Lower leg skin (tissue), 4 donors: ENCODE measurements at regions not wholly inside any gene's neighbourhood (a gene's known extent, or its start where the extent isn't known, plus 50 kb on each side); places are given as distances from the start of the nearest gene placed in this dataset.

Source experiments
- DNase-seq, 2 donors: peaks; one replicate each; pipeline ENCODE4 v3.0.0-alpha.2; 2019; ENCODE audit warnings: low spot score in 2 of 2
- H3K4me3 ChIP-seq: fragments of 200-600 bp; sonication (generic); 2 replicates; pipeline ENCODE4 v1.5.1; 2017; ENCODE audit warnings: mild to moderate bottlenecking, low read depth; ENCODE audit not compliant: poor library complexity, severe bottlenecking
- POLR2A ChIP-seq, 2 donors: fragments of 450-650 bp; IDR thresholded peaks; one replicate each; pipeline ENCODE4 v1.6.1; 2016 to 2017; ENCODE audit warnings: antibody characterized with exemption in 2 of 2, mild to moderate bottlenecking in 1 of 2, moderate library complexity in 1 of 2
- WGBS, 2 donors: methylation state at CpG; one replicate each; pipeline ENCODE4 v1.1.5; 2018; 5-methylcytosine and 5-hydroxymethylcytosine counted together
- intact Hi-C: fragments of 100-400 bp; cut with DNase I; formaldehyde crosslinking; loops from one replicate; pipeline ENCODE4 v1.15.0; 2023; ENCODE audit warnings: low total_unique reads
- TF ChIP-seq, protein P1 (sequence below), 3 donors: fragments of 450-650 bp; IDR thresholded peaks; one replicate each; pipeline ENCODE4 v1.5.1; 2016; ENCODE audit warnings: antibody characterized with exemption in 3 of 3, mild to moderate bottlenecking in 3 of 3, moderate library complexity in 2 of 3

DNA sequence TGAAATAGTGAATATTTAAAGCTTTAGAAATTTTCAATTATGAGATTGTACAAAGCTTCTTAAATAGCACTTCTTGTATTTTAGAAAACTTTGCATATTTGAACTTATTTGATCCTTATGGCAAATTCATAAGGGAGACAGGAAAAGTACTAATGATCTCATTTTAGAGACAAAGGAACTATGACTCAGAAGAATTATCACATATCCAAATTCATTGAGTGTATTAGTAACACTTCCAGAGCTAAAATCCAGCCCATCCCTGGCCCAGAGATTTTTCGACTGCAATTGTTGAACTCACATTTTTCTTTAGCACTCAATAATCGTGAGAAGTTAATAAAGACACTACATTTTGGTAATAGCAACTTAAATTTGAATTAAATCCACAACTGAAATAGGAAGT lies 704.3 kb downstream of the EPM2A start:
- H3K4me3 ChIP-seq: no peak overlapping the region
- 51 to 60% methylated on average over 2 of the region's 2 CpGs for WGBS, 2 donors
- intact Hi-C loops: no loop called here
- TF ChIP-seq, protein P1, sequence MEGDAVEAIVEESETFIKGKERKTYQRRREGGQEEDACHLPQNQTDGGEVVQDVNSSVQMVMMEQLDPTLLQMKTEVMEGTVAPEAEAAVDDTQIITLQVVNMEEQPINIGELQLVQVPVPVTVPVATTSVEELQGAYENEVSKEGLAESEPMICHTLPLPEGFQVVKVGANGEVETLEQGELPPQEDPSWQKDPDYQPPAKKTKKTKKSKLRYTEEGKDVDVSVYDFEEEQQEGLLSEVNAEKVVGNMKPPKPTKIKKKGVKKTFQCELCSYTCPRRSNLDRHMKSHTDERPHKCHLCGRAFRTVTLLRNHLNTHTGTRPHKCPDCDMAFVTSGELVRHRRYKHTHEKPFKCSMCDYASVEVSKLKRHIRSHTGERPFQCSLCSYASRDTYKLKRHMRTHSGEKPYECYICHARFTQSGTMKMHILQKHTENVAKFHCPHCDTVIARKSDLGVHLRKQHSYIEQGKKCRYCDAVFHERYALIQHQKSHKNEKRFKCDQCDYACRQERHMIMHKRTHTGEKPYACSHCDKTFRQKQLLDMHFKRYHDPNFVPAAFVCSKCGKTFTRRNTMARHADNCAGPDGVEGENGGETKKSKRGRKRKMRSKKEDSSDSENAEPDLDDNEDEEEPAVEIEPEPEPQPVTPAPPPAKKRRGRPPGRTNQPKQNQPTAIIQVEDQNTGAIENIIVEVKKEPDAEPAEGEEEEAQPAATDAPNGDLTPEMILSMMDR (IDR thresholded peaks at IDR 0.05): no peak
- no peak for TF ChIP-seq POLR2A (IDR thresholded peaks at IDR 0.05)
- DNase-seq: no peak

DNA sequence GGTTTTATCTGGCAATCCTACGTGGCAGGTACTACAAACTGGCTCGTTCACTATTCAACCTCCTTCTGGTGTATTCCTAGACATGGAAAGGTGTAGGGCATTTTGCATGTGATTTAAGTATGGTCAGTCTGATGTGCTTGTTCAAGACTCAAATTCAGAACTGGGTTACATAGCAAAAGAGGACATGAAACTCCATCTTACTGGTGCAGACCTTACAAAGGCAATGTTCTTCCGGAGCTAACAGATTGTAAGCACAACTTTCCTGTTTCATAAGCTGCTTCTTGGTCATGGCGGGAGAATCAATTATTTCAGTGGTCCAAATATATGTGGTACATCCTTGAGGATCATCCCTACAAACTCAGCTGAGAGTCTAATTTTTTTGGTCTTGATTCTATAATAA lies 703.4 kb downstream of the EPM2A start:
- WGBS, 2 donors: 68 to 78% methylated on average over 4 of the region's 4 CpGs
- no peak overlapping the region for H3K4me3 ChIP-seq
- TF ChIP-seq, protein P1 (IDR thresholded peaks at IDR 0.05): no peak
- no peak for TF ChIP-seq POLR2A (IDR thresholded peaks at IDR 0.05)
- intact Hi-C loops: no loop called here
- DNase-seq: no peak

GRCh38 chr6:145032562-145033145 lies 702.7 kb downstream of the EPM2A start:
- DNase-seq: no peak
- TF ChIP-seq, protein P1 (IDR thresholded peaks at IDR 0.05): no peak
- TF ChIP-seq POLR2A (IDR thresholded peaks at IDR 0.05): no peak
- 80 to 81% methylated on average over 2 of the region's 2 CpGs for WGBS, 2 donors
- intact Hi-C loops: no loop called here
- no peak overlapping the region for H3K4me3 ChIP-seq

DNA sequence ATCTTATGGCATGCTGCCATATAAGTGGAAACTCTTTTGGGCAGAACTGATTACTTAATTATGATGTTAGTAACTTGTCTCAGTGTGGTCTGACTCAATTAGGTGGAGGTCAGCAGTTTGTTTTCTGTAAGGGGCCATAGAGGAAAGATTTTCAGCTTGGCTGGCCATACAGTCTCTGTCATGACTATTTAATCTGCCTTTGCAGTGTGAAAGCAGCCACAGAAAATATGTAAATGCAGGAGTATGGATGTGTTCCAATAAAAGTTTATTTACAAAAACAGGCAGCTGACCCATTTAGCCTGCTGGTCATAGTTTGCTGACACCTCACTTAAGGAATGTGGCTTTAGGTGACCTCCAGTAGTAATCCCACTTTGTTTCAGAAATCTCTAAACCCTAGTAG lies 700.7 kb downstream of the EPM2A start:
- no peak for TF ChIP-seq POLR2A (IDR thresholded peaks at IDR 0.05)
- TF ChIP-seq, protein P1 (IDR thresholded peaks at IDR 0.05): no peak
- H3K4me3 ChIP-seq: no peak overlapping the region
- DNase-seq: no peak
- intact Hi-C loops: no loop called here

- H3K4me3 ChIP-seq: no peak overlapping the region
- DNase-seq: no peak
- intact Hi-C loops: no loop called here
- WGBS, 2 donors: 69 to 86% methylated on average over 5 of the region's 5 CpGs
- TF ChIP-seq, protein P1 (IDR thresholded peaks at IDR 0.05): no peak
- TF ChIP-seq POLR2A (IDR thresholded peaks at IDR 0.05): no peak
These were observed 699.1 kb downstream of the EPM2A start for GRCh38 chr6:145036236-145036635.
